Heart right ventricle (tissue), 16 donors: ENCODE measurements at regions not wholly inside any gene's neighbourhood (a gene's known extent, or its start where the extent isn't known, plus 50 kb on each side); places are given as distances from the start of the nearest gene placed in this dataset.

Experiments used
- ATAC-seq, 8 donors: fragments of 200-7000 bp; cut with Tn5 transposase; one replicate each; pipeline ENCODE4 v1.9.1; 2020; ENCODE audit warnings: mild to moderate bottlenecking in 8 of 8, moderate library complexity in 8 of 8, moderate number of reproducible peaks in 1 of 8
- DNase-seq, 2 donors: peaks; one replicate each; pipeline ENCODE4 v3.0.0-alpha.2; 2020
- H3K27ac ChIP-seq, 10 donors: fragments of 200-600 bp; sonication (generic) in 2 of 10; one replicate each; pipeline versions ENCODE4 v1.5.0 to v1.8.0; 2020 to 2022; ENCODE audit warnings: mild to moderate bottlenecking in 3 of 10
- H3K27me3 ChIP-seq, 7 donors: fragments of 200-600 bp; one replicate each; pipeline ENCODE4 v1.8.0; 2021 to 2022; ENCODE audit warnings: mild to moderate bottlenecking in 2 of 7
- H3K36me3 ChIP-seq, 9 donors: fragments of 200-600 bp; sonication (generic) in 1 of 9; one replicate each; pipeline versions ENCODE4 v1.5.0 to v1.8.0; 2020 to 2022; ENCODE audit warnings: mild to moderate bottlenecking in 2 of 9
- H3K4me1 ChIP-seq, 9 donors: fragments of 200-600 bp; sonication (generic) in 1 of 9; one replicate each; pipeline versions ENCODE4 v1.5.0 to v1.8.0; 2020 to 2022; ENCODE audit warnings: mild to moderate bottlenecking in 4 of 9
- H3K4me3 ChIP-seq, 10 donors: fragments of 200-600 bp; sonication (generic) in 2 of 10; one replicate each; pipeline versions ENCODE4 v1.5.0 to v1.8.0; 2020 to 2022; ENCODE audit warnings: mild to moderate bottlenecking in 7 of 10, moderate library complexity in 2 of 10
- H3K9me3 ChIP-seq, 11 donors: fragments of 200-600 bp in 10 of 11; sonication (generic) in 2 of 11; one replicate each; pipeline versions ENCODE4 v1.5.0 to v1.8.0; 2013 to 2022; ENCODE audit warnings: mild to moderate bottlenecking in 2 of 11, control low read depth in 1 of 11, moderate library complexity in 1 of 11
- WGBS, 2 donors: extraction: QIAGEN DNeasy Blood & Tissue Kit; methylation state at CpG; one replicate each; pipeline ENCODE4 v1.1.7; 2013; ENCODE audit warnings: inconsistent platforms in 1 of 2; 5-methylcytosine and 5-hydroxymethylcytosine counted together
- intact Hi-C, 10 donors: fragments of 100-400 bp; cut with DNase I; formaldehyde crosslinking; loops; one replicate each; pipeline versions ENCODE4 v1.11.1 to v1.14.2; 2022
- TF ChIP-seq, protein P1 (sequence below), 9 donors: fragments of 200-600 bp; sonication (generic) in 2 of 9; IDR thresholded peaks; one replicate each; pipeline versions ENCODE4 v1.5.0 to v1.8.0; 2021 to 2022; ENCODE audit warnings: antibody characterized with exemption in 9 of 9, mild to moderate bottlenecking in 5 of 9, moderate library complexity in 1 of 9
- donor health status: Arrhythmogenic right ventricular cardiomyopathy.
- donor health status: ischemic (EF 13 %, LVEDD 7.1; RV severe dilation, severe dysfunction).
- donor health status: healthy with polysubstance abuse.
- donor health status: DM: no; HTN: yes; CAD: no.
- donor health status: DM: no; HTN: no; CAD: no.
- donor health status: ischemic (EF 25% LVEDD 6.9; RV normal size, moderate dysfunction).
- donor health status: ischemic (EF 25% LVEDD 5.7; RV mildly dilated, moderate dysfunction).
- donor health status: healthy.
- donor health status: DM: yes; HTN: yes; CAD: no.
- donor health status: Ischemic cardiomyopathy.
- donor health status: ischemic (EF 35%, LVEDD 5.7; RV mildly dilated, moderate dysfunction).
- donor health status: nonischemic (EF 11% LVEDD 7.7; RV severe dilation, severe dysfunction).
- donor health status: DM: yes; HTN: yes; CAD: no.
- donor health status: PGD.
- donor health status: ischemic (EF 29% LVEDD 5.4; RV normal size, mild dysfunction).
- donor health status: nonischemic (EF 23%, LVEDD 6.1; RV moderate dilation, normal function).

DNA sequence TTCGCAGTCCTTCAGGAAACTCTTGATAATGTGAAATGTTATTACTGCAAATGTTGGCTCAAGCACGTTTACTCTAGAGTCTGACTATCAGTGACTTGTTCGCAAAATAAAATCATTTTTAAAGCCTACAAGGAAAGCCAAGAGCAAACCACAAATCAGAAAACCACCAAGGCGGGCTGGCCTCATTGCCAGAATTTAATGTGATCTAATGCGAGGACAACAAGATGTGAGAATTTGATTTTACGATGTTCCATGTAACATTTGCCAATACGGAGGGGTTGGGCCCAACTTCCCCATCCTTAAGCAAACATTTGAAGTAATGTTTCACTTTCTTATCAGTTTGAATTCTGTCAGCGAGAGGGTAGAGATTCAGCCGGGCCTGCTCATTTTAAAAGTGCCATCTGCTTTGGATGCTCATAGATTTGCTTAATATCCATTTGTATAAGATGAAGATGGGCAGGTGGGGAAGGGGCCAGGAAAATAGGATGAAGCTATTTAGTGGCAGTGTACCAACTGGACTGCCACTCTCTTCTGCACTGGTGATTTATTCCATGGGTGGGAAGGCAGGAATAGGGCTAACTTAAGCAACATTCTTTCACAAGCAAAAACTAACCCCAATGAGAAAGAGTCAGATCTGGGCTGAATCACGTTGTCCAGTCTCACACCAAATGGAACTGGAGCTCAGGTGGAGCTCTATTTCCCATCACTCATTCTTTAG is 225.3 kb downstream of the ANAPC10 start:
- ATAC-seq (peak in 2 of 8 donors; percentile 41 to 61), DNase-seq (no peak)
- H3K27me3 ChIP-seq, result no peaks in the 10 kb centered on the region
- TF ChIP-seq, protein P1, sequence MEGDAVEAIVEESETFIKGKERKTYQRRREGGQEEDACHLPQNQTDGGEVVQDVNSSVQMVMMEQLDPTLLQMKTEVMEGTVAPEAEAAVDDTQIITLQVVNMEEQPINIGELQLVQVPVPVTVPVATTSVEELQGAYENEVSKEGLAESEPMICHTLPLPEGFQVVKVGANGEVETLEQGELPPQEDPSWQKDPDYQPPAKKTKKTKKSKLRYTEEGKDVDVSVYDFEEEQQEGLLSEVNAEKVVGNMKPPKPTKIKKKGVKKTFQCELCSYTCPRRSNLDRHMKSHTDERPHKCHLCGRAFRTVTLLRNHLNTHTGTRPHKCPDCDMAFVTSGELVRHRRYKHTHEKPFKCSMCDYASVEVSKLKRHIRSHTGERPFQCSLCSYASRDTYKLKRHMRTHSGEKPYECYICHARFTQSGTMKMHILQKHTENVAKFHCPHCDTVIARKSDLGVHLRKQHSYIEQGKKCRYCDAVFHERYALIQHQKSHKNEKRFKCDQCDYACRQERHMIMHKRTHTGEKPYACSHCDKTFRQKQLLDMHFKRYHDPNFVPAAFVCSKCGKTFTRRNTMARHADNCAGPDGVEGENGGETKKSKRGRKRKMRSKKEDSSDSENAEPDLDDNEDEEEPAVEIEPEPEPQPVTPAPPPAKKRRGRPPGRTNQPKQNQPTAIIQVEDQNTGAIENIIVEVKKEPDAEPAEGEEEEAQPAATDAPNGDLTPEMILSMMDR (IDR thresholded peaks at IDR 0.05), result no peak
- no peaks in the 10 kb centered on the region for H3K36me3 ChIP-seq
- no peak overlapping the region for H3K27ac ChIP-seq
- intact Hi-C loops, result no loop called here
- peaks cover 0 to 3% (median 0%) of the 10 kb centered on the region in 9 donors for H3K4me1 ChIP-seq
- peaks cover 0 to 3% (median 0%) of the 10 kb centered on the region in 11 donors for H3K9me3 ChIP-seq
- 44 to 49% methylated on average over 10 of the region's 10 CpGs for WGBS, 2 donors
- no peak overlapping the region for H3K4me3 ChIP-seq

DNA sequence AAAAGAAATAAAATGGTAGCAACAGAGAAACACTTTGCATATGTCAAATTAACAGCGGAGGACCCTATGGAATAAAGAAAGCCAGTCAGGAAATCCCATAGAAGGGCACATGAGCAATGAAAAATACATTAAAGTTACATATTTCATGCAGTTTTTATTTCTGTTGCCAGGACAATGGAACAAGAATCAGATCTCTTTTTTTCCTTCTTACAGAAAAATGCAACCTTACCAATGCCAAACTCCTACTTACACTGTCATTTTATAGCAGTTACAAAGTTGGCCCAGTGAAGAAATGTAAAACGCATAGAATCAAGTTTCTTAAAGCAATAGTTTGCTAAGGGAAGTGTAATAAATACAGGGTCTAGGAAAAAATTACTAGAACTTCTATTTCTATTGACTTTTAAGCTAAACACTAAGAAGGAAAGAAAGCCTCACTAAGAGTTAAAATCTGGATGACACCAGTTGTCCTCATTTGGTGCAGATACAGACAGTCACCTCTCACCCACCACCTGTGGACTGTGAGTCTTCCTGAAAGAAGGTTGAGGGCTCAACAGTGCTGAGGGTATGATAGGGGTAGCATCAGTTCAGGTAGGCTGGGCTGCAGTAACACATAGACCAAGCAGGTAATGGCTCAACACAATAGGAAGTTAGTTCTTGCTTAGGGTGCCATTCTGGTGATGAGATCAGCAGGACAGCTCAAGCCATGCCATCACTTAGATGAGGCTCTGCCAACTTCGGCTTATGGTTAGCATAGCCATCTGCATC is 224.6 kb downstream of the ANAPC10 start:
- DNase-seq (no peak), ATAC-seq (no peak)
- H3K4me1 ChIP-seq, result peaks cover 0 to 3% (median 0%) of the 10 kb centered on the region in 9 donors
- no peaks in the 10 kb centered on the region for H3K27me3 ChIP-seq
- 91 to 92% methylated on average over 3 of the region's 3 CpGs for WGBS, 2 donors
- intact Hi-C loops, result no loop called here
- H3K4me3 ChIP-seq, result no peak overlapping the region
- no peak overlapping the region for H3K27ac ChIP-seq
- no peaks in the 10 kb centered on the region for H3K36me3 ChIP-seq
- peaks cover 0 to 3% (median 0%) of the 10 kb centered on the region in 11 donors for H3K9me3 ChIP-seq
- TF ChIP-seq, protein P1 (IDR thresholded peaks at IDR 0.05), result no peak

DNA sequence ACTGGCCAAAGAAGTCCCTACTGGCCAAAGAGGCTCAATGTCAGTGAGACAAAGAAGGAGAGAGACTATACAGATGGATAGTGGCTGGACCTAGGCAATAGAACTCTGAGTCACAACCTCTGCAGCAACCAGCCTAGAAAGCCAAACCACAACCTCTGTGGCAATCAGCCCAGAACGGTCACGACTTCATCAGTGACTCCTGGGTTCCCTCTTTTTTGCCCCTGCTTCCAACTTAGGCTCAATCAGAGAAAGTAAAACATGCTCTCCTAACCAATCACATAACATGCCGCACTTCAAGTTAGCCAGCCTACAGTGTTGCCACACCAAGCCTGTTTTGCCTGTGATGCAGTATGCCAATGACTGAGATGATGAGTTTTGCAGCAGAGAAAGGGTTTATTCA is 203.4 kb downstream of the ANAPC10 start:
- Histone ChIP-seq H3K36me3 (no peaks in the 10 kb centered on the region), H3K4me3 (no peak overlapping the region), H3K9me3 (peaks cover 0 to 13% (median 0%) of the 10 kb centered on the region in 11 donors), H3K27me3 (no peaks in the 10 kb centered on the region), H3K27ac (no peak overlapping the region), H3K4me1 (peaks cover 0 to 7% (median 0%) of the 10 kb centered on the region in 9 donors)
- no peak for DNase-seq
- 84 to 95% methylated on average over 3 of the region's 3 CpGs for WGBS, 2 donors
- TF ChIP-seq, protein P1 (IDR thresholded peaks at IDR 0.05), result no peak
- intact Hi-C loops, result no loop called here
- ATAC-seq, result peak in 3 of 8 donors; percentile 11 to 41 (median 19)

DNA sequence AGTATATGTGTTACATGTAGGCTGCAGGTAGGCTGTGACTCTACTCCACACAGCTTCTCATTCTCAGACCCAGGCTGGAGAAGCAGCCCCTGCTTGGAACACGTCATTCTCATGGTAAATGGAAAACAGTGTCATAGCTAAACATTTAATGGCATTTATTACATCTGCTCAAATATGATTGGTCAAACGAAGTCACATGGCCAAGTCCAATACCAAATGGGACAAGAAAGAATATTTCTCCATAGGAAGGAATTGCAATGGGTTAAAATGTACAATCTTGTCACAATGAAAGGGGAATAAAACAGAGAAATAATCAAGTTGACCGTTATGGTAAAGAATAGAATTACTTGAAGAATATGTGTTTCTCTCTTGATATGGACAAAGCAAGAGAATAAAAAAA is 198.6 kb downstream of the ANAPC10 start:
- Histone ChIP-seq H3K36me3 (no peaks in the 10 kb centered on the region), H3K4me3 (no peak overlapping the region), H3K27ac (no peak overlapping the region), H3K4me1 (peaks cover 0 to 5% (median 0%) of the 10 kb centered on the region in 9 donors), H3K9me3 (peaks cover 0 to 13% (median 0%) of the 10 kb centered on the region in 11 donors), H3K27me3 (no peaks in the 10 kb centered on the region)
- WGBS, 2 donors, result 86 to 88% methylated on average over 3 of the region's 3 CpGs
- no peak for DNase-seq
- TF ChIP-seq, protein P1 (IDR thresholded peaks at IDR 0.05), result no peak
- ATAC-seq, result no peak
- intact Hi-C loops, result no loop called here
